ENCODE measurements at regions not wholly inside any gene's neighbourhood (a gene's known extent, or its start where the extent isn't known, plus 50 kb on each side); places are given as distances from the start of the nearest gene placed in this dataset.

- TF ChIP-seq CTCF (IDR thresholded peaks at IDR 0.05): no peak
- TF ChIP-seq POLR2A (IDR thresholded peaks at IDR 0.05; ENCODE audit: low read depth): no peak
- no peak for TF ChIP-seq POLR2AphosphoS5 (IDR thresholded peaks at IDR 0.05)
These were observed 147.7 kb upstream of the TLL1 start for GRCh38 chr4:165725352-165725751.
